DOHH2 (cell line): ENCODE measurements at regions not wholly inside any gene's neighbourhood (a gene's known extent, or its start where the extent isn't known, plus 50 kb on each side); places are given as distances from the start of the nearest gene placed in this dataset.

Source experiments
- H3F3A ChIP-seq: fragments of 200-600 bp; sonication (generic), shearing (Covaris generic); 2 replicates; pipeline ENCODE4 v1.6.0; 2016; ENCODE audit warnings: antibody characterized with exemption, mild to moderate bottlenecking; ENCODE audit not compliant: control insufficient read depth, insufficient read depth
- H3K27ac ChIP-seq: fragments of 200-600 bp; sonication (generic); 2 replicates; pipeline ENCODE4 v1.5.1; 2014; ENCODE audit warnings: low read depth, mild to moderate bottlenecking, low read length, moderate library complexity
- H3K27me3 ChIP-seq: fragments of 200-600 bp; sonication (generic); 2 replicates; pipeline ENCODE4 v1.6.1; 2014; ENCODE audit warnings: mild to moderate bottlenecking, low read length, mixed read lengths; ENCODE audit not compliant: control insufficient read depth
- H3K36me3 ChIP-seq: fragments of 200-600 bp; sonication (generic); 2 replicates; pipeline ENCODE4 v1.6.1; 2014; ENCODE audit warnings: mild to moderate bottlenecking, low read length, moderate library complexity, mixed read lengths; ENCODE audit not compliant: control insufficient read depth
- H3K4me1 ChIP-seq: fragments of 200-600 bp; sonication (generic); 2 replicates; pipeline ENCODE4 v1.6.1; 2014; ENCODE audit warnings: mild to moderate bottlenecking, low read length, mixed read lengths; ENCODE audit not compliant: control insufficient read depth
- H3K4me2 ChIP-seq: fragments of 200-600 bp; sonication (generic); 2 replicates; pipeline ENCODE4 v1.6.0; 2014; ENCODE audit warnings: mild to moderate bottlenecking, low read length, moderate library complexity
- H3K4me3 ChIP-seq: fragments of 200-600 bp; sonication (generic); 2 replicates; pipeline ENCODE4 v1.5.1; 2014; ENCODE audit warnings: mild to moderate bottlenecking, low read length, mixed read lengths
- H3K79me2 ChIP-seq: fragments of 200-600 bp; sonication (generic); 2 replicates; pipeline ENCODE4 v1.6.1; 2014; ENCODE audit warnings: mild to moderate bottlenecking, low read length, mixed read lengths; ENCODE audit not compliant: control insufficient read depth
- H3K9me2 ChIP-seq: fragments of 200-600 bp; sonication (generic); replicated peaks from 2 replicates; pipeline ENCODE4 v1.6.1; 2014; ENCODE audit warnings: mild to moderate bottlenecking, low read length, mixed read lengths; ENCODE audit not compliant: control insufficient read depth
- H3K9me3 ChIP-seq: fragments of 200-600 bp; sonication (generic); 2 replicates; pipeline ENCODE4 v1.6.1; 2014; ENCODE audit warnings: antibody characterized with exemption, low read length, mixed read lengths; ENCODE audit not compliant: control insufficient read depth, insufficient read depth
- H4K20me1 ChIP-seq: fragments of 200-600 bp; sonication (generic); 2 replicates; pipeline ENCODE4 v1.6.0; 2014; ENCODE audit warnings: low read depth, mild to moderate bottlenecking, antibody characterized with exemption, low read length, moderate library complexity; ENCODE audit not compliant: control insufficient read depth, insufficient read depth
- EZH2phosphoT487 ChIP-seq: fragments of 200-600 bp; sonication (generic); IDR thresholded peaks from 2 replicates; pipeline ENCODE4 v1.6.1; 2017; ENCODE audit warnings: borderline replicate concordance, mild to moderate bottlenecking, antibody characterized with exemption, low read length, moderate library complexity, mixed read lengths
- TF ChIP-seq, protein P1 (sequence below): fragments of 200-600 bp; sonication (generic); IDR thresholded peaks from one replicate; pipeline ENCODE4 v1.5.1; 2014; ENCODE audit warnings: antibody characterized with exemption, mild to moderate bottlenecking, low read depth, low read length; ENCODE audit not compliant: poor library complexity, severe bottlenecking

DNA sequence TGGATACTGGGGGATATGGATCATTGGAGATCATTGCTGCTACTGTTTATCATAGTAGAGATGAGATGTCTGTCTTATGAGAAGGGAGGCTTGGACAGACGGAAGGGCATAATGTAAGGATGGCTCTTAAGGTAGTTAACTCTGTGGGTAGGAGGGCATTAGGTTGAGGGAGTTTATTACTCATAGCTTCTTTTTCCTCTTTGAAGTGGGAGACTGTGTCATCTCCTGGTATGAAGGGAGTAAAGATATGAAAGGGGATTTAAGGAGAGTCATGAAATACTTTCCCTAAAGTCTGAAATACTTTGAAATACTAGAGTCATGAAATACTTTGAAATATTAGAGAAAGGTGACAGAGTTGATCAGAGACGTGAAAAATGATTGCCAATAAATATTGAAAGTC is 255.5 kb upstream of the PITX2 start:
- Histone ChIP-seq H3K4me3 (no peak overlapping the region), H3K27me3 (no peaks in the 10 kb centered on the region), H3K4me1 (no peaks in the 10 kb centered on the region), H3K36me3 (no peaks in the 10 kb centered on the region), H3K79me2 (no peaks in the 10 kb centered on the region), H4K20me1 (no peaks in the 10 kb centered on the region), H3K27ac (no peak overlapping the region), H3K9me2 (0 out of 2 replicates have a peak, but pooled peaks cover 2% of the 10 kb centered on the region), H3F3A (no peaks in the 10 kb centered on the region), H3K9me3 (no peaks in the 10 kb centered on the region), H3K4me2 (no peak overlapping the region)
- TF ChIP-seq, protein P1, sequence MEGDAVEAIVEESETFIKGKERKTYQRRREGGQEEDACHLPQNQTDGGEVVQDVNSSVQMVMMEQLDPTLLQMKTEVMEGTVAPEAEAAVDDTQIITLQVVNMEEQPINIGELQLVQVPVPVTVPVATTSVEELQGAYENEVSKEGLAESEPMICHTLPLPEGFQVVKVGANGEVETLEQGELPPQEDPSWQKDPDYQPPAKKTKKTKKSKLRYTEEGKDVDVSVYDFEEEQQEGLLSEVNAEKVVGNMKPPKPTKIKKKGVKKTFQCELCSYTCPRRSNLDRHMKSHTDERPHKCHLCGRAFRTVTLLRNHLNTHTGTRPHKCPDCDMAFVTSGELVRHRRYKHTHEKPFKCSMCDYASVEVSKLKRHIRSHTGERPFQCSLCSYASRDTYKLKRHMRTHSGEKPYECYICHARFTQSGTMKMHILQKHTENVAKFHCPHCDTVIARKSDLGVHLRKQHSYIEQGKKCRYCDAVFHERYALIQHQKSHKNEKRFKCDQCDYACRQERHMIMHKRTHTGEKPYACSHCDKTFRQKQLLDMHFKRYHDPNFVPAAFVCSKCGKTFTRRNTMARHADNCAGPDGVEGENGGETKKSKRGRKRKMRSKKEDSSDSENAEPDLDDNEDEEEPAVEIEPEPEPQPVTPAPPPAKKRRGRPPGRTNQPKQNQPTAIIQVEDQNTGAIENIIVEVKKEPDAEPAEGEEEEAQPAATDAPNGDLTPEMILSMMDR: no peak
- TF ChIP-seq EZH2phosphoT487: no peak

DNA sequence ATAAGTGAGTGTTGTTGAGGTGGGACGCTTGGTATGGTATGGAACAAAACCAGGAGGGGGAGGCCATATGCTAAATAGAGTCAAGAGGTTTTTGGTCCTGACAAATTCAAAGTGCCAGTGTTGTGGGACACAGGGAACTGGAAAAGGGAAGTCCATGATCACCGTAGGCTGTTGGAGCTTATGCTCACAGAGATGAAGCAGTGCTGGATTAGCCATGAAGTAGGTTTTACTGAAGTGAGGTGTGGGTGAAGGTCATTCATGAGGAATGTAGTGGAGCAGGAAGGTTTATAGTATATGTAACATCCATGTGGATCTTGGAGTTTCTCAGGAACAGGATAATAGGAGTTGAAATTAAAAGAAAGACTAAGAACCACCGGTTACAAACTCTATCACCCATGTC is 256.1 kb upstream of the PITX2 start:
- H3K27me3 ChIP-seq: no peaks in the 10 kb centered on the region
- no peaks in the 10 kb centered on the region for H3K4me1 ChIP-seq
- no peaks in the 10 kb centered on the region for H3K79me2 ChIP-seq
- no peak overlapping the region for H3K27ac ChIP-seq
- no peaks in the 10 kb centered on the region for H3K36me3 ChIP-seq
- TF ChIP-seq, protein P1: no peak
- TF ChIP-seq EZH2phosphoT487: no peak
- H3K4me2 ChIP-seq: no peak overlapping the region
- no peaks in the 10 kb centered on the region for H4K20me1 ChIP-seq
- no peaks in the 10 kb centered on the region for H3K9me3 ChIP-seq
- no peak overlapping the region for H3K4me3 ChIP-seq
- H3K9me2 ChIP-seq: 0 out of 2 replicates have a peak, but pooled peaks cover 2% of the 10 kb centered on the region
- no peaks in the 10 kb centered on the region for H3F3A ChIP-seq

DNA sequence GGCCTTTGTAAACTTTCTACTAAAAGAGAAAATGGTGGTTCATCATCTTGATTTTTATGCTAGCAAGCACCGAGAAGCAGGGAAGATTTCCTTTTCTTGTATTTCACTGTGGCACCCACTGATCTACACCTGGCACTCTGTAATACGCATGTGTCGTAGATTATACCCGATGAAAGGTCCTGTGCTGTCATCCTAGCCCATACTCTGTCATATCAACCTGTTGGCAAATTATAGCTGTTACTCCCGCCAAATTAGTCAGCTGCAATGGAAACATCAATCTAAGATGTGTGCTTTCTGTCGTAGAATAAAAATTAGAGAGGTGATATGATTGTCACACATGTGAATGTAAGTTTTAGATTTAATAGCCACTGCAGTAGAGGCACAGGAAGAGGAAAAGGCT is 263.4 kb upstream of the PITX2 start:
- no peaks in the 10 kb centered on the region for H3K36me3 ChIP-seq
- no peaks in the 10 kb centered on the region for H3F3A ChIP-seq
- no peaks in the 10 kb centered on the region for H3K9me3 ChIP-seq
- TF ChIP-seq EZH2phosphoT487: no peak
- TF ChIP-seq, protein P1: no peak
- H3K4me2 ChIP-seq: no peak overlapping the region
- no peaks in the 10 kb centered on the region for H3K4me1 ChIP-seq
- no peaks in the 10 kb centered on the region for H4K20me1 ChIP-seq
- H3K9me2 ChIP-seq: no peaks in the 10 kb centered on the region
- H3K4me3 ChIP-seq: no peak overlapping the region
- no peak overlapping the region for H3K27ac ChIP-seq
- H3K79me2 ChIP-seq: no peaks in the 10 kb centered on the region
- no peaks in the 10 kb centered on the region for H3K27me3 ChIP-seq

DNA sequence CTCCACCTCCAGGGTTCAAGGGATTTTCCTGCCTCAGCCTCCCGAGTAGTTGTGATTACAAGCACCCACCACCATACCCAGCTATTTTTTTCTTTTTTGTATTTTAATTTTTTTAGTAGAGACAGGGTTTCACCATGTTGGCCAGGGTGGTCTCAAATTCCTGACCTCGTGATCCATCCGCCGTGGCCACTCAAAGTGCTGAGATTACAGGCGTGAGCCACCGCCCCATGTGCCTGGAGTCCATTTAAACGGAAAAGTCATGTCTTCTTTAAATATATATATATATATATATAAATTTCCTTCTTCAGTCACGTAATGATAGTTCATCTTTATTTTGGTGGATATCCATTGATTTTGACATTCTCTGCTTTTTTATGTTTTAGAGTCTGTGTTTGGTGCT is 264.0 kb upstream of the PITX2 start:
- Histone ChIP-seq H3K9me2 (no peaks in the 10 kb centered on the region), H3K79me2 (no peaks in the 10 kb centered on the region), H3K4me2 (no peak overlapping the region), H3K4me3 (no peak overlapping the region), H3K27me3 (no peaks in the 10 kb centered on the region), H3K27ac (no peak overlapping the region), H3K36me3 (no peaks in the 10 kb centered on the region), H3K4me1 (no peaks in the 10 kb centered on the region), H3K9me3 (no peaks in the 10 kb centered on the region), H3F3A (no peaks in the 10 kb centered on the region), H4K20me1 (no peaks in the 10 kb centered on the region)
- no peak for TF ChIP-seq EZH2phosphoT487
- TF ChIP-seq, protein P1: no peak
